ENCODE measurements at regions not wholly inside any gene's neighbourhood (a gene's known extent, or its start where the extent isn't known, plus 50 kb on each side); places are given as distances from the start of the nearest gene placed in this dataset.

DNA sequence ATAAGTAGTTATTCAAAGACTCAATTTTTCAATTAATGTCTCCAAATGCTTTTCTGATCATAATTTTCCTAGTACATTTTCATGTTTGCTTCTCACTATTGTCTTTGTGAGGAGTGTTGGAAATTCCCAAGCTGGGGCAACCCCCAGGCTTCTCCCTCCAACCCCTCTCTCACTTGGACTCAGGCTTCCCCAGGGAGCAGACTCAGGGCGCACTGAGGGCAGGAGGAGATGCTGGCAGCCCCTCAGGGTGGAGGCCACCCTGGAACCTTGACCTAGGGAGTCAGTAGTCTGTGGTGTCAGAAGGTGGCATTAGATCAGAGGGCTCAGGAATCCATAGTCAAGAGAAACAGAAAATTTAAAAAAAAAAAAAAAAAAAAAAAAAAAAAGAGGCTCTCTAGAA lies 86.5 kb upstream of the IRS2 start (continued):
- TF ChIP-seq, protein P1, sequence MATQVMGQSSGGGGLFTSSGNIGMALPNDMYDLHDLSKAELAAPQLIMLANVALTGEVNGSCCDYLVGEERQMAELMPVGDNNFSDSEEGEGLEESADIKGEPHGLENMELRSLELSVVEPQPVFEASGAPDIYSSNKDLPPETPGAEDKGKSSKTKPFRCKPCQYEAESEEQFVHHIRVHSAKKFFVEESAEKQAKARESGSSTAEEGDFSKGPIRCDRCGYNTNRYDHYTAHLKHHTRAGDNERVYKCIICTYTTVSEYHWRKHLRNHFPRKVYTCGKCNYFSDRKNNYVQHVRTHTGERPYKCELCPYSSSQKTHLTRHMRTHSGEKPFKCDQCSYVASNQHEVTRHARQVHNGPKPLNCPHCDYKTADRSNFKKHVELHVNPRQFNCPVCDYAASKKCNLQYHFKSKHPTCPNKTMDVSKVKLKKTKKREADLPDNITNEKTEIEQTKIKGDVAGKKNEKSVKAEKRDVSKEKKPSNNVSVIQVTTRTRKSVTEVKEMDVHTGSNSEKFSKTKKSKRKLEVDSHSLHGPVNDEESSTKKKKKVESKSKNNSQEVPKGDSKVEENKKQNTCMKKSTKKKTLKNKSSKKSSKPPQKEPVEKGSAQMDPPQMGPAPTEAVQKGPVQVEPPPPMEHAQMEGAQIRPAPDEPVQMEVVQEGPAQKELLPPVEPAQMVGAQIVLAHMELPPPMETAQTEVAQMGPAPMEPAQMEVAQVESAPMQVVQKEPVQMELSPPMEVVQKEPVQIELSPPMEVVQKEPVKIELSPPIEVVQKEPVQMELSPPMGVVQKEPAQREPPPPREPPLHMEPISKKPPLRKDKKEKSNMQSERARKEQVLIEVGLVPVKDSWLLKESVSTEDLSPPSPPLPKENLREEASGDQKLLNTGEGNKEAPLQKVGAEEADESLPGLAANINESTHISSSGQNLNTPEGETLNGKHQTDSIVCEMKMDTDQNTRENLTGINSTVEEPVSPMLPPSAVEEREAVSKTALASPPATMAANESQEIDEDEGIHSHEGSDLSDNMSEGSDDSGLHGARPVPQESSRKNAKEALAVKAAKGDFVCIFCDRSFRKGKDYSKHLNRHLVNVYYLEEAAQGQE (IDR thresholded peaks at IDR 0.05; ENCODE audit: unreplicated experiment): no peak
- no peak for TF ChIP-seq POLR2AphosphoS5 (IDR thresholded peaks at IDR 0.05; ENCODE audit: low read depth)
- no peak for TF ChIP-seq EZH2phosphoT487 (IDR thresholded peaks at IDR 0.05; ENCODE audit: unreplicated experiment)
- no peak for TF ChIP-seq NANOG (IDR thresholded peaks at IDR 0.05; ENCODE audit: borderline replicate concordance)
- TF ChIP-seq, protein P2, sequence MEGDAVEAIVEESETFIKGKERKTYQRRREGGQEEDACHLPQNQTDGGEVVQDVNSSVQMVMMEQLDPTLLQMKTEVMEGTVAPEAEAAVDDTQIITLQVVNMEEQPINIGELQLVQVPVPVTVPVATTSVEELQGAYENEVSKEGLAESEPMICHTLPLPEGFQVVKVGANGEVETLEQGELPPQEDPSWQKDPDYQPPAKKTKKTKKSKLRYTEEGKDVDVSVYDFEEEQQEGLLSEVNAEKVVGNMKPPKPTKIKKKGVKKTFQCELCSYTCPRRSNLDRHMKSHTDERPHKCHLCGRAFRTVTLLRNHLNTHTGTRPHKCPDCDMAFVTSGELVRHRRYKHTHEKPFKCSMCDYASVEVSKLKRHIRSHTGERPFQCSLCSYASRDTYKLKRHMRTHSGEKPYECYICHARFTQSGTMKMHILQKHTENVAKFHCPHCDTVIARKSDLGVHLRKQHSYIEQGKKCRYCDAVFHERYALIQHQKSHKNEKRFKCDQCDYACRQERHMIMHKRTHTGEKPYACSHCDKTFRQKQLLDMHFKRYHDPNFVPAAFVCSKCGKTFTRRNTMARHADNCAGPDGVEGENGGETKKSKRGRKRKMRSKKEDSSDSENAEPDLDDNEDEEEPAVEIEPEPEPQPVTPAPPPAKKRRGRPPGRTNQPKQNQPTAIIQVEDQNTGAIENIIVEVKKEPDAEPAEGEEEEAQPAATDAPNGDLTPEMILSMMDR (conservative IDR thresholded peaks at IDR 0.05; ENCODE audit: low read depth in 2 of 2): no peak
- TF ChIP-seq, protein P3, sequence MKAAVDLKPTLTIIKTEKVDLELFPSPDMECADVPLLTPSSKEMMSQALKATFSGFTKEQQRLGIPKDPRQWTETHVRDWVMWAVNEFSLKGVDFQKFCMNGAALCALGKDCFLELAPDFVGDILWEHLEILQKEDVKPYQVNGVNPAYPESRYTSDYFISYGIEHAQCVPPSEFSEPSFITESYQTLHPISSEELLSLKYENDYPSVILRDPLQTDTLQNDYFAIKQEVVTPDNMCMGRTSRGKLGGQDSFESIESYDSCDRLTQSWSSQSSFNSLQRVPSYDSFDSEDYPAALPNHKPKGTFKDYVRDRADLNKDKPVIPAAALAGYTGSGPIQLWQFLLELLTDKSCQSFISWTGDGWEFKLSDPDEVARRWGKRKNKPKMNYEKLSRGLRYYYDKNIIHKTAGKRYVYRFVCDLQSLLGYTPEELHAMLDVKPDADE (IDR thresholded peaks at IDR 0.05): no peak
- no peak for TF ChIP-seq STAT1 (IDR thresholded peaks at IDR 0.05; ENCODE audit: unreplicated experiment)

DNA sequence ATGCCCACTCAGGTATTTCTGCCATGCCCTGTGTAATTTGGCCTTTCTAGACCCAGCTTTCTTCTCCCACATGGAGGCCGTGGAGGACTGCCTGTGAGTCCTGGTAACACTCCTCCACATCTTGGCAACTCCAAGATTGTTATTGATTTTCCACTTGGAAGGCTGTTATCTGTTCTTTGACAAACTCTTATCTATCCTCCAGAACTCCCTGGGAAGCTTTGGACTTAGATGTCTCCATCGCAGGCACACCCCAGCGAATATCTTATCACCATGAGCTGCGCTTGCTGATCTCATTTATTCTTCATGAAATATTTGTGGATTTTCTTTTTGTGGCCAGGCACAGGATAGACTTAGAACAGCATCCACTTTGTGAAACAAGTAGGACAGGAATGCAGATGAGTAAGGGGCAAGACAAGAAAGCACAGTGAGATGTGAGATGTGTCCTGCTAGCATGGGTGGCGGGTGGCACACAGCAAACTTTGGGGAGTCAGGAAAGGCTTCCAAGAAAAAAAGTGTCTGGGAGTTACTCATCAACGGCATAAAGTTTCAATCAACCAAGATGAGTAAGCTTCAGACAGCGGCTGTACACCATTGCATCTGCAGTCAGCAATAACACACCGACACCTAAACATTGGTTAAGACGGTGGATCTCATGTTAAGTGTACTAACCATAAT lies 84.5 kb upstream of the IRS2 start:
- H3K27ac Mint-ChIP-seq: no peak overlapping the region
- Histone ChIP-seq H3K27me3 (ENCODE audit: insufficient read depth) (no peaks in the 10 kb centered on the region), H4K20me1 (replicated peaks; ENCODE audit: insufficient read depth) (no peaks in the 10 kb centered on the region), H3K4me1 (ENCODE audit: insufficient read depth) (no peaks in the 10 kb centered on the region), H3F3A (replicated peaks; ENCODE audit: low read depth) (no peaks in the 10 kb centered on the region), H3K79me2 (replicated peaks; ENCODE audit: insufficient read depth) (no peaks in the 10 kb centered on the region), H3K9me2 (ENCODE audit: insufficient read depth) (no peaks in the 10 kb centered on the region), H2AFZ (no peak overlapping the region), H3K4me2 (no peak overlapping the region), H3K4me3 (no peak overlapping the region), H3K36me3 (ENCODE audit: insufficient read depth) (no peaks in the 10 kb centered on the region), H3K27ac (ENCODE audit: low read depth) (no peak overlapping the region)
- no peak overlapping the region for H3K4me3 Mint-ChIP-seq
- no peaks in the 10 kb centered on the region for H3K36me3 Mint-ChIP-seq (ENCODE audit: low read depth)
- no peaks in the 10 kb centered on the region for H3K27me3 Mint-ChIP-seq (ENCODE audit: insufficient read depth, low read depth, poor library complexity)
- no peak for DNase-seq (ENCODE audit: low spot score)
- H3K4me1 Mint-ChIP-seq: peaks cover 11% of the 10 kb centered on the region
- no peaks in the 10 kb centered on the region for H3K9me3 Mint-ChIP-seq
- no peak for ATAC-seq
- TF ChIP-seq NANOG (IDR thresholded peaks at IDR 0.05; ENCODE audit: borderline replicate concordance) (no peak), ZNF114 (CRISPR knock-in tag; IDR thresholded peaks at IDR 0.05) (no peak), EZH2 (IDR thresholded peaks at IDR 0.05; ENCODE audit: low read depth, unreplicated experiment) (no peak), EZH2phosphoT487 (IDR thresholded peaks at IDR 0.05; ENCODE audit: unreplicated experiment) (no peak), POLR2AphosphoS5 (IDR thresholded peaks at IDR 0.05; ENCODE audit: low read depth) (no peak), JUNB (IDR thresholded peaks at IDR 0.05; ENCODE audit: unreplicated experiment) (no peak), STAT1 (IDR thresholded peaks at IDR 0.05; ENCODE audit: unreplicated experiment) (no peak)
- TF ChIP-seq, protein P2 (conservative IDR thresholded peaks at IDR 0.05; ENCODE audit: low read depth in 2 of 2): no peak
- TF ChIP-seq, protein P3 (IDR thresholded peaks at IDR 0.05): no peak
